ENCODE measurements at regions not wholly inside any gene's neighbourhood (a gene's known extent, or its start where the extent isn't known, plus 50 kb on each side); places are given as distances from the start of the nearest gene placed in this dataset.

GRCh38 chr2:219980638-219981037, 353.2 kb downstream of the SLC4A3 start:
- no peak for TF ChIP-seq CTCF (IDR thresholded peaks at IDR 0.05; ENCODE audit: poor library complexity)
- TF ChIP-seq EZH2 (IDR thresholded peaks at IDR 0.05; ENCODE audit: borderline replicate concordance) = no peak
- no peak for TF ChIP-seq EZH2phosphoT487 (IDR thresholded peaks at IDR 0.05; ENCODE audit: low read depth, severe bottlenecking, unreplicated experiment)

Measured in hepatocyte (in vitro differentiated cells).